Stimulated activated effector memory CD8-positive, alpha-beta T cell treated with anti-CD3 and anti-CD28 coated beads, Interleukin-12 subunit alpha, Interleukin-12 subunit beta, amount 100 ng/mL, for 72 hours (primary cell): ENCODE measurements at regions not wholly inside any gene's neighbourhood (a gene's known extent, or its start where the extent isn't known, plus 50 kb on each side); places are given as distances from the start of the nearest gene placed in this dataset.
"Not testable (repeated sequence)": the region's sequence is repeated elsewhere in the genome, so short reads cannot be mapped to it uniquely, and the experiment has no call there.

Source experiments
- ATAC-seq: fragments of 150-1000 bp; cut with Tn5 transposase; 2 replicates; pipeline ENCODE4 v1.10.0; 2021
- DNase-seq, 2 donors: peaks; one replicate each; pipeline ENCODE4 v3.0.0; 2021 to 2022; ENCODE audit warnings: low spot score in 2 of 2
- H3K27ac Mint-ChIP-seq: one replicate; pipeline ENCODE4 v1.8.0; 2022; ENCODE audit warnings: mild to moderate bottlenecking, mixed read lengths
- H3K36me3 Mint-ChIP-seq: one replicate; pipeline ENCODE4 v1.8.0; 2022; ENCODE audit warnings: mild to moderate bottlenecking, mixed read lengths
- H3K4me1 Mint-ChIP-seq: one replicate; pipeline ENCODE4 v1.8.0; 2022; ENCODE audit warnings: mixed read lengths
- H3K4me3 Mint-ChIP-seq: one replicate; pipeline ENCODE4 v1.8.0; 2022; ENCODE audit warnings: mild to moderate bottlenecking, mixed read lengths
- H3K9me3 Mint-ChIP-seq: one replicate; pipeline ENCODE4 v1.8.0; 2022; ENCODE audit warnings: mixed read lengths

- H3K4me3 Mint-ChIP-seq, result no peak overlapping the region
- no peak overlapping the region for H3K27ac Mint-ChIP-seq
- peaks cover 1% of the 10 kb centered on the region for H3K9me3 Mint-ChIP-seq
- no peak for DNase-seq
- no peaks in the 10 kb centered on the region for H3K36me3 Mint-ChIP-seq
- ATAC-seq, result no peak
- H3K4me1 Mint-ChIP-seq, result no peaks in the 10 kb centered on the region
These were observed 203.1 kb downstream of the ARHGEF9 start for GRCh38 chrX:63581906-63582305.

- DNase-seq (no peak), ATAC-seq (no peak)
- Mint-ChIP-seq H3K4me1 (no peaks in the 10 kb centered on the region), H3K36me3 (no peaks in the 10 kb centered on the region), H3K27ac (no peak overlapping the region), H3K4me3 (no peak overlapping the region), H3K9me3 (no peaks in the 10 kb centered on the region)
These were observed 203.6 kb downstream of the ARHGEF9 start for GRCh38 chrX:63581398-63581797.

GRCh38 chrX:63576533-63576932 is 208.5 kb downstream of the ARHGEF9 start:
- Mint-ChIP-seq H3K9me3 (no peaks in the 10 kb centered on the region), H3K27ac (no peak overlapping the region), H3K36me3 (no peaks in the 10 kb centered on the region), H3K4me3 (no peak overlapping the region), H3K4me1 (no peaks in the 10 kb centered on the region)
- no peak for DNase-seq
- ATAC-seq, result no peak

- not testable (repeated sequence) for H3K27ac Mint-ChIP-seq, H3K9me3 Mint-ChIP-seq, H3K4me3 Mint-ChIP-seq, H3K36me3 Mint-ChIP-seq, DNase-seq, H3K4me1 Mint-ChIP-seq, ATAC-seq
These were observed 209.3 kb downstream of the ARHGEF9 start for GRCh38 chrX:63575700-63576099.

GRCh38 chrX:63566856-63567255 is 215.7 kb upstream of the SPIN4 start:
- no peaks in the 10 kb centered on the region for H3K4me1 Mint-ChIP-seq
- peaks cover 3% of the 10 kb centered on the region for H3K9me3 Mint-ChIP-seq
- ATAC-seq, result no peak
- H3K27ac Mint-ChIP-seq, result no peak overlapping the region
- no peak overlapping the region for H3K4me3 Mint-ChIP-seq
- no peaks in the 10 kb centered on the region for H3K36me3 Mint-ChIP-seq
- DNase-seq, result no peak

GRCh38 chrX:63561425-63561824 is 210.3 kb upstream of the SPIN4 start:
- no peaks in the 10 kb centered on the region for H3K36me3 Mint-ChIP-seq
- peak overlapping the region; percentile 95 for H3K4me3 Mint-ChIP-seq
- no peak for ATAC-seq
- no peak overlapping the region for H3K27ac Mint-ChIP-seq
- DNase-seq, result no peak
- peaks cover under 1% of the 10 kb centered on the region for H3K9me3 Mint-ChIP-seq
- peaks cover 21% of the 10 kb centered on the region for H3K4me1 Mint-ChIP-seq

GRCh38 chrX:63560601-63561218 is 209.6 kb upstream of the SPIN4 start:
- Mint-ChIP-seq H3K36me3 (no peaks in the 10 kb centered on the region), H3K4me1 (peaks cover 24% of the 10 kb centered on the region)

GRCh38 chrX:63551856-63552255 is 200.7 kb upstream of the SPIN4 start:
- ATAC-seq (no peak), DNase-seq (no peak)
- H3K4me1 Mint-ChIP-seq, result peaks cover 6% of the 10 kb centered on the region
- H3K4me3 Mint-ChIP-seq, result no peak overlapping the region
- peaks cover 9% of the 10 kb centered on the region for H3K9me3 Mint-ChIP-seq
- H3K27ac Mint-ChIP-seq, result no peak overlapping the region
- no peaks in the 10 kb centered on the region for H3K36me3 Mint-ChIP-seq

More at GRCh38 chrX:63560601-63561218, 209.6 kb upstream of the SPIN4 start:
- peaks cover 4% of the 10 kb centered on the region for H3K9me3 Mint-ChIP-seq
- DNase-seq (peak; percentile 11 to 68), ATAC-seq (peak; percentile 95)
- H3K27ac Mint-ChIP-seq, result peak overlapping the region; percentile 94
- H3K4me3 Mint-ChIP-seq, result peak overlapping the region; percentile 95

- H3K9me3 Mint-ChIP-seq, result peaks cover 4% of the 10 kb centered on the region
- no peaks in the 10 kb centered on the region for H3K4me1 Mint-ChIP-seq
- H3K4me3 Mint-ChIP-seq, result no peak overlapping the region
- no peak overlapping the region for H3K27ac Mint-ChIP-seq
- ATAC-seq (no peak), DNase-seq (no peak)
- no peaks in the 10 kb centered on the region for H3K36me3 Mint-ChIP-seq
These were observed 179.5 kb upstream of the SPIN4 start for GRCh38 chrX:63530654-63531053.

GRCh38 chrX:63529961-63530360 is 178.8 kb upstream of the SPIN4 start:
- no peak overlapping the region for H3K27ac Mint-ChIP-seq
- no peak overlapping the region for H3K4me3 Mint-ChIP-seq
- H3K4me1 Mint-ChIP-seq, result no peaks in the 10 kb centered on the region
- no peak for DNase-seq
- H3K36me3 Mint-ChIP-seq, result no peaks in the 10 kb centered on the region
- peaks cover 4% of the 10 kb centered on the region for H3K9me3 Mint-ChIP-seq
- ATAC-seq, result no peak

GRCh38 chrX:63526863-63527262 is 175.7 kb upstream of the SPIN4 start:
- H3K4me1 Mint-ChIP-seq, result no peaks in the 10 kb centered on the region
- no peak overlapping the region for H3K27ac Mint-ChIP-seq
- no peak overlapping the region for H3K4me3 Mint-ChIP-seq
- peaks cover 4% of the 10 kb centered on the region for H3K9me3 Mint-ChIP-seq
- H3K36me3 Mint-ChIP-seq, result no peaks in the 10 kb centered on the region
- DNase-seq (no peak), ATAC-seq (no peak)

- no peak overlapping the region for H3K4me3 Mint-ChIP-seq
- DNase-seq, result no peak
- H3K36me3 Mint-ChIP-seq, result no peaks in the 10 kb centered on the region
- peaks cover under 1% of the 10 kb centered on the region for H3K4me1 Mint-ChIP-seq
- no peak overlapping the region for H3K27ac Mint-ChIP-seq
- H3K9me3 Mint-ChIP-seq, result peaks cover under 1% of the 10 kb centered on the region
- peak; percentile 36 for ATAC-seq
These were observed 174.4 kb upstream of the SPIN4 start for GRCh38 chrX:63525491-63525890.

- not testable (repeated sequence) for H3K4me1 Mint-ChIP-seq, H3K27ac Mint-ChIP-seq, H3K9me3 Mint-ChIP-seq, ATAC-seq, DNase-seq, H3K36me3 Mint-ChIP-seq, H3K4me3 Mint-ChIP-seq
These were observed 168.2 kb upstream of the SPIN4 start for GRCh38 chrX:63519368-63519767.

GRCh38 chrX:63514569-63515080 is 163.5 kb upstream of the SPIN4 start:
- peaks cover 7% of the 10 kb centered on the region for H3K4me1 Mint-ChIP-seq

GRCh38 chrX:63513825-63514568 is 162.9 kb upstream of the SPIN4 start:
- DNase-seq (no peak), ATAC-seq (no peak)
- no peaks in the 10 kb centered on the region for H3K36me3 Mint-ChIP-seq

More at GRCh38 chrX:63514569-63515080, 163.5 kb upstream of the SPIN4 start:
- Mint-ChIP-seq H3K27ac (no peak overlapping the region), H3K36me3 (no peaks in the 10 kb centered on the region), H3K4me3 (no peak overlapping the region), H3K9me3 (no peaks in the 10 kb centered on the region)
- DNase-seq, result no peak
- no peak for ATAC-seq

GRCh38 chrX:63511361-63511760 is 160.2 kb upstream of the SPIN4 start:
- ATAC-seq (no peak), DNase-seq (no peak)
- H3K4me1 Mint-ChIP-seq, result peaks cover 10% of the 10 kb centered on the region
- no peak overlapping the region for H3K27ac Mint-ChIP-seq
- H3K36me3 Mint-ChIP-seq, result no peaks in the 10 kb centered on the region
- H3K9me3 Mint-ChIP-seq, result no peaks in the 10 kb centered on the region
- H3K4me3 Mint-ChIP-seq, result no peak overlapping the region

More at GRCh38 chrX:63513825-63514568, 162.9 kb upstream of the SPIN4 start:
- Mint-ChIP-seq H3K4me1 (peaks cover 10% of the 10 kb centered on the region), H3K27ac (no peak overlapping the region), H3K4me3 (no peak overlapping the region), H3K9me3 (no peaks in the 10 kb centered on the region)
